ENCODE measurements at regions not wholly inside any gene's neighbourhood (a gene's known extent, or its start where the extent isn't known, plus 50 kb on each side); places are given as distances from the start of the nearest gene placed in this dataset.
A peak's percentile ranks its signal among the peaks of the same experiment; 100 is the strongest.

DNA sequence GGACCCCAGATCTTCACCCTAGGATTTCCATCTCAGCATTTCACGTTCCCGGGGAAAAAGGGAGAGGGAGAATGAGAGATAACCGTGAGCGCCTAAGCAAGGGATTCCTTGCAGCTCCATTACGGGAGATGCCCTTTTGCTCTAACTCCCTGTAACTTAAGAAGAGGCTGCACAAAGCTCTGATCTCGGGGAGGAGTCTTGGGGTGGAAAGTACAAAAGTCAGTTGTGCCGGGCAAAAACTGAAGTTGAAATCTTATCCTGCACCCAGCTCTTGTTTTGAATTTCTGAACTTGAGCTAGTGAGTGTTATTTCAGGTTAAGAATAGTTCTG, 256.4 kb upstream of the SOX21 start:
- no peak for DNase-seq

DNA sequence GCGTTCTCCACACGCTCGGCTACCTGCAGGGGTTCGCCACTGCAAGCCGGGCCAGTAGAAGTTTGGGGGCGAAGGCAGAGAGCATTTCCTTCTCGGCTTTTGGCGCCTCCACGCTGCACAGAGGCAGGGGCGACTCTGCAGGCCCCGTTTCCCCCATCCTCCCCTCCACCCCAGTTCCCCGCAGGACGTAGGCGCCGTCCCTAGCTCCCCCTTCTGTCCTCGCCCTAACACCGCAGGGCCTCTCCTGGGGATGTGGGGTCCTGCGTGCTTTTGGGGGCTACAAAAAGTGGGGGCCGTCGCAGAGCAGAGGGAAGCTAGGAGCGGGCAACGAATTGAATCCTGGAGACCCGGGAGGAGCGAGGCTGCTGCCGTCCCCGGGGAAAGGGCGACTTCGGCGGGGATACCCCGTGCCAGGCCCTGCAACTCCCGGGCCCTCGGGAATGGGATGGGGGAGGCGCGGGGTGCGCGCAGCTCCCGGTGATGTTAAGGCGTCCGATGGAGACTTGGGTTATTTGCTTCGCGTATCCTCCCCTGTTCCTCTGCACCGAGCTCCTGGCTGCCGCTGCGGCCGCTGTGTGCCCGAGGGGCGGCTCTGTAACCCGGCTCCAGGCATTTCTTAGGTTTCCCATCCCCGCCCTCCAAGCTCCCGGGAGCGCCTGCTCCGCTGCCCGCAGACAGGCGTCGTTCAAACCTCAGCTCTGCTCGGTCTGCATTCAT, 255.9 kb upstream of the SOX21 start:
- peak in 1 of 2 experiments; percentile 18 for DNase-seq

DNA sequence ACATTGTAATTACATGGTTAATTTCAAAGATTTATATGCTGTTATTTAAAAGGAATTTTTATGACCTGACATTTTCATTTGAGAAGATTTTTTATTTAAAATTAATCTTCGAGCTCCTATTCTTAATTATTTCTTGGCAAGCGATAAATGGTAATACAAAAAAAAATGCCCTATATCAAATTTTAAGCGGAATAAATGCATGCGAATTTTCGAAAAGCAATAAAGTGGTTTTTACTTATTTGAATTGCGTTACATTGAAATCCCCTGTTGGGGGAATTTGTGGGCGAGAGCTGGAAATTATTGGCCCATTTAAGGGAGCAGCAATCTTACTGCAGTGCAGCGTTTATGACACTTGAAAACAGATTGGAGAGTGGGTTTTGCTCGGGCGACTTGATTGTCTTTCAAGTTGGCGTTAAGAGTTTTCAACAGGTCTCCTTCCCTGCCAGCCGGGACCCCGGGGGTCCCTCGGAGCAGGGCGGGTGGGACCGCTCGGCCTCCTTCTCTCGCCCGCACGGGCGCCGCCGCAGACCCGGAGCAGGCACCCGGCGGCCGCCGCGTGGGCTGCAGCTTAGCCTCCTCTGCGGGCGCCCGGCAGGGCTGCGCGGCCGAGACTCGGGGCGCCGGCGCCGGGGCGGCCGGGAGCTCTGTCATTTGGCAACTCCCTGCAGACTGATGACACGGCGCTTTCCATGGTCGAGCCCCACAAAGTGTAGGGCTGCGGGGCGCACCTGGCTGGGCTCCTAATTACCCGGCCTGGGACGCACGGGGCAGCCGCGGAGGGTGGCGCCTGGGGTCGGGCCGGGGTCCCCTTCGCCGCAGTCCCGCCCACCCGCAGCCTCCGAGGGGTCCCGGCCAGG, 255.1 kb upstream of the SOX21 start:
- peak; percentile 50 to 59 for DNase-seq

DNA sequence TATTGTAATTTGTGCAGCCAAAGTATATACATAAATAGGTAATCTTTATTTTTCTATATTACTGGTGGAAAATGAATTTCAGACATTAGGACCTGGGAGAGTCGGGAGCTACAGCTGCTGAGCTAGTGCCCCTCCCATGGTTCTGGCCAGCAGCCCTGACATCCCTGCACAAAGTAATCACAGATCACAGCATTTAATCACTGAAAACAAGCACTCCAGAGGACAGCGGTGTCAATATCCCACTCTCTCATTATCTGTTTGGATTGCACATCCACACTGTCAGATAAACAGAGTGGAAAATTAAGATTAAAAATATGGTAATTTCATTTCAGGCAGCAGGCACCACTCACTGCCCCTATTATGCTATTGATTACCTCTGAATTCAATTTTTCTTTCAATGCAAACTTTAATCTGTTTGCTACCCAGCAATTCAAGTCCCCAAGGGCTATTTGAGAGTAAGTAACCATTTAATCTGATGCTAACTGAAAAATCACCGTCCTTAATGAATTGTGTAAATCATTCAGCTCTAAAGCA, 254.1 kb upstream of the SOX21 start:
- no peak for DNase-seq

DNA sequence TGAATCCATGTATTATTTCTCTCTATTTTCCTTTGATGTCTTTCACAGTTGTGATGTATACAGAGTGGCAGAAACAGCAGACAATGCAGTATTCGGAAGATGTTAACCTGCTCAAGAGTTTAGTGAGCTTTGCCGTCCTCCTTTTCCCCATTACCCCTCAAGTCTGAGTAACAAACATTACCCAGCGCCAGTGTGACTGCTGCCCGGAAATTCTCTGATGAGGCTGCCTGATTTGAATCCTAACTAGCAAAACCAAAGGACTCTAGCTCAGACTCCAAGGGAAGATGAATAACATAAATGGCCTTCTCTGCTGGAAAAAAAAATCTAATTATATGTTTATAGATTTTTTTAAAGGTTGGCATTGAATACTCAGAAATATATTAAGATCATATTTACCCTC, 247.3 kb upstream of the SOX21 start:
- no peak for DNase-seq

DNA sequence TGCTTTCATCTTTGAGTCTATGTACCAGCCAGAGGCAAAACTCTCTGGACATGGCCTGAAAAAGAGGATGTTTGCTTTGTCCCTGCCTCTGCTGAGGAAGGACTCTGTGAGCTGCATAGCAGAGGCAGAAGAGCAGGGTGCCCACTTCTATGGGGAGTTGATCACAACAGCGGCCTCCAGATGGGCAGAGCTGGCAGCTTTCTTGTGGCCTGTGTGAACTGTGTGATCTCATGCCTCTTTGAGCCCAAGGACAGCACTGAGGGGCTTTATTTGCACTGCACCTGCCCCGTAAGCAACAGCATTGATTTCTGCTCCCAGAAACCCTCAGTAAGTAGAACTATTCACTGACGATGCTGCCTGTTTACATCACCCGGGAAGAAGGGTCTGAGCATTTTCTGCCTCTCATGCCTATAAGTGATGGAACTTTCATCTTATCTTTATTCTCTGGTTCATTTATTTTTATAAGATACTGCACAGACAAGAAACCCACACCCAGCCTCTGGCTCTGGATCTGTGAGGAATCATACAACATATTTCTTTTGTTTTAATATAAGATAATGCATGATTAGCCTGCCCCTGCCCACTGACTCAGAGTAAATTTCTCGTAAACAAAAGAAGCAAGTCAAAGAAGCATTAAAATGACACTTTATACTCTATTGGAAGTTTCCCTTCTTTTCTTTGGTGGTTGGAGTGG, 244.2 kb upstream of the SOX21 start:
- no peak for DNase-seq

DNA sequence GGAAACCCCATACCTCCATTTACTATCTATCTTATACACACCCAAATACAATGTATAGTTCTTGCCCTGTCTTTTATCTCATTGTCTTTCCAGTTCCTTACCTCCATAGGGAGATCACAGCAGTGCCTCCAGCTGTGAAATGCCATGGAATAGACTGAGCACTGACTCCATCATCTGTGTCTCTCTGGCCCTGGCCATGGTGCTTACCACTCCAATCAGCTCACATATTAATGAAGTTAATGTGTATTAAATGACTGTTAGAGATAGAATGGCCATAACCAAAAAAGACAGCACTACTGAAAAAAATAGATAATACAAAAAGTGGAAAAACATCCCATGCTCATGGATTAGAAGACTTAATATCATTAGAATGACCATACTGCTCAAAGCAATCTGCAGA, 240.4 kb upstream of the SOX21 start:
- DNase-seq: no peak

DNA sequence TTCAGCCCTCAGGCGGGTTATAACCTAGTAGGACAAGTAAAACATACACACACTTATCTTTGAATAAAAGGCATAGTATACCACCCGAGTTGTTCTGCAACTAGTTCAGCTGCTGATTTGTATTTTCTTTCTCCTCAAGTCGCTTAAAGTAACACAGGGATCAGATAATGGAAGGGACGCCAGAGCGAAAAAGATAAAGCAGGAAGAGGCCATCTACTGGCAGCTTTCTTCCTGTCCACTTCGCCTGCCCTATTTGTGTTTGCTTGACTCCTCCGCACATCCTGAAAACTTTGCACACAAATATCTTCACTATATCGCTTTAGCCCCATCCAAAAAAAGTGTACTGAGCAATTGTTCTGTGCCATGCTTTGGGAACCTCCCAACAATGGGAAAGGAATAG, 238.0 kb upstream of the SOX21 start:
- no peak for DNase-seq

DNA sequence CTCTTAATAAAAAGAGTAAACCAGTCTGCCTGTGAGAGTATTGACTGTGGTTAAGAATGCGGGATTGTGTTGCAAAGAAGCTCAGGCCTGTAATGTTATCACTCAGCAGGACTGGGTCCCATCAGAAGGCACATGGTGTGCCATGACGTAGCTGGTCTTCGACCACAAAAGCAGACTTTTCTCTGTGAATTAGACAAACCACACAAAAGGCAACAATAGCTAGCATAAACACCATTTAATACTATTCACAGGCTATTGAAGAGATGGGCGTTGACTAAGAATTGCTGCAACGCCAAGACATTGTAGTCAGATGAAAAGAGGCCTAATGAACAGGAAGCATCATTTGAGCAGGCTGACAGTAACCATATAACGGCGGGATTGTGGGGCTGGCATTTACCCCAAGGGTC, 235.6 kb upstream of the SOX21 start:
- DNase-seq: no peak

DNA sequence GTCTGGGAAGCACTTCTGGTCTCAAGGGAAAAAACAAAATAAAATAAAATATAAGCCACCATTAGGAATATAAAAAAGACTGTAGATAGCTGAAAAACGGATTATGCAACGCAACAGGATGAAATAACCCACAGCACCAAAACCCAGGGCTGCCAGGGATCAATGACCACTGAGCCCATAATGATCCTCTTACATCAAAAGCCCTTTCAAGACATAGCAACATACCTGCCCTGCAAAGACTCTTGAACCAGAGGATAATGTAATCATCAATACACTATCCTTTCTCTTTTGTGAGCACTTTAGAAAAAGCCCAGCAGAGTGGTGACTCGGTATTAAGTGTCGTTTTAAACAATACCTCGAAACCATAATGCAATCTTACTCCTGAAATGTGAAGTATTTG, 235.0 kb upstream of the SOX21 start:
- DNase-seq: no peak

DNA sequence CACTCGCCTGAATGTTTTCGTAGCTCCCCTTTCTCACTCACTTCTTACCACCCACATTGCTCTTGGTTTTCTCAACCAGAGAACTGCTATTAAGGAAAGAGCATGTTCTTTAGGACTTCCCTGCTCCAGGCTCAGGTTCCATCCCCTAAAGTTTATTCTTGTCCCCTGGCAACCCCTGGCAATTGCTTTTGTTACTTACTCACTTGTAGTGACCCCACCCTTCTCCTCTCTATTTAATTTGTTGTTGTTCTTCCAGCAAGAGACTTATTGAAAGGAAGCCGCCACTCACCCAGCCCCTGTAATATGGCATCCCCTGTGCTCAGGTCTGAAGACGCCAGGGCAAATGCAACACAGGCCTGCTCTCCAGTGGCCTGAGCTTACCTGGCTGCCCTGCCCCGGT, 233.7 kb upstream of the SOX21 start:
- DNase-seq: no peak

DNA sequence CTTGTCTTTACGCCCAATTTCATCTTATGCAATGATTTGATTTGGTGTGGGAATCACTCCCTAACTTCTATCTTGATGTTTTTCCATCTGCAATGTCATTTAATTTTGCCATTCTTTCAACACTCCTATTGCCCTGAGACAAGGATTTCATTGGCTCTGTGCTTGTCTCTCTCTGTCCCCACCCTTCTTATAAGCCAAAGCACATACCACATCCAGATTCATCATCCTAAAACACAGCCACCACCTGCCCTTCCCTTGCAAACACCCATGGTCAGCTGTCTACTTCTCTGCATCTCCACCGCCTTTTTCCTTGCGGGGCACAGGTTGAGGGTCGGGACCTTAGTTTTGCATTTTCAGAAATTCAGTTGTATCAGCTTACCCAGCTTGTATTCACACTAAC, 225.8 kb upstream of the SOX21 start:
- DNase-seq: no peak

DNA sequence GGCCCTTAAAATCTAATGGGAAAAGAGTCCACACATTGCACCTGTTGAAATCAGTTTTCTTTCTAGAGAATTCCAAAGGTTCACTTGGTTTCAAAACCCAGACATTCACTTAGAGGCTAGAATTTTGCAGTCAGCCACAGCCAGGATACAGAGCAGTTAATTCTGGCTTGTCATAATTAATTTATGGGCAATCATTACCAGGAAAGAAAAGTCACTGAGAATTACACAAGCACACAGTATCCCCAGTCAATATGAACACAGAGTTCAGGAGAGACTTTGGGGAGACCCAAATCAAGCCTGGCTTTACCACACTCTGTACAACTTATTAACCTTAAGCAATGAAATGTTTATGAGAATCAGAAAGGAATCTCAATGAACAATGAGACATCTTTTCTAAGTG, 224.3 kb upstream of the SOX21 start:
- no peak for DNase-seq

DNA sequence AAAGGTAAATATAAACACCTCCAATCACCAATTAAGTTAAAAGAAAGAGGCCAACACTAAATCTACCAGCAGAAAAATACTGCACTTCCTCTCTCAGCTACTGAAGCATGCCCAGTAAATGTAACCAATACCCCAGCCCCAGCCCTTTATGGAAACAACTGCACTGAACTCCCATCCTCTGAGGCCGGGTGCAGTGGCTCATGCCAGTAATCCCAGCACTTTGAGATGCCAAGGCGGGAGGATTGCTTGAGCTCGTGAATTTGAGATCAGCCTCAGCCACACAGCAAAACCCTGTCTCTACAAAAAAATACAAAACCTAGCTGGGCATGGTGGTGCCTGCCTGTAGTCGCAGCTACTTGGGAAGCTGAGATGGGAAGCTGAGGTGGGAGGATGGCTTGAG, 221.6 kb upstream of the SOX21 start:
- DNase-seq: no peak

DNA sequence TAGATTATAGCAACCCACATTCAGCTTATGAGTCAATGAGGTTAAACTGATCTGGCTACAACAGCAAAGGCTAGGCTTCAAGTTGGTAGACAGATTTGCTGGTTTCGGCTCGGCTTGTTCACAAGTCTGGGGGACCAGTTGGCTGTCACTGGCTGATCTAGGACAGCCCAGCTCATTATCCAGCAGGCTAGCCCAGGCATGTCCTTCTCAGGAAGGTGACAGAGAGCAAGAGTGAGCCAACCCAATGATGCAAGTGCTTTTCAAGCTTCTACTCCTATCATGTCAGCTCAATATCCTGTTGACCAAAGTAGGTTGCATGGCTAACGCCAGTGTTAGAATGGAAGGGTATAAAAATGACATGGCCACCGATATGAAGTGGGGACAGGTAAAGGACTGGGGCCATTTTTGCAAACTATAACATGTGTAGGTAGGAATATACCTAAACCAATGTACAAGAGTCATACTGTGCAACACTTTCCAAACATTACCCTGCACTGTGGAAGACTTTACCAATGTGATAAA, 220.9 kb upstream of the SOX21 start:
- no peak for DNase-seq

DNA sequence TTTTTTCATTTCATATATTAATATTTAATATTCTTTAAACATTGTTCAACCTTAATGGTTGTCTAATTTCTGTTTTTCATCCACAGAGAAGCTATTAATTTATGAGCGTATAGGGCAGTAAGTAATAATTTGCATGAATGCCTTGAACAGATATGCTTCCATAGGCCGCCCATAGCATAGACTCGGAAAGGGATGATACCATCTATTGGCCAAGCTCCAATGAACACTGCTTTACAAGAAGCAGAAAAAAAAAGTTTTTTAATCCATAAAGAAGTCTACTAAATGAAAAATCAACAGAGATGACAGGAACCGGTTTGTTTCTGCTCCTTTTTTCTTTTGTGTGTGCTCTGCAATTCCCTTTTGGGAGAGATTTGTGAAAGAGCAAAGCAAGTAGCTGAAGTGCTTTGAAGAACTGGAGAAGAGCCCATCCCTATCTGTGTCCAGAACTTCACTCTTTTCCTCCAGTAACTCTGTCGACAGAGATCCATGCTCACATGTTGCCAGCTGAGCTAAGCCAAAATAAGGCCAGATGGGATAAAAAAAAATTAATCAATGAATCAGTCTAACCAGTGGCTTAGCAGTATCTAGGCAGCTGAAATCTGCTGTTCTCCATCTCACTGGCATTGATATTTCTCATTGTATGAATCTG, 215.9 kb upstream of the SOX21 start:
- no peak for DNase-seq

DNA sequence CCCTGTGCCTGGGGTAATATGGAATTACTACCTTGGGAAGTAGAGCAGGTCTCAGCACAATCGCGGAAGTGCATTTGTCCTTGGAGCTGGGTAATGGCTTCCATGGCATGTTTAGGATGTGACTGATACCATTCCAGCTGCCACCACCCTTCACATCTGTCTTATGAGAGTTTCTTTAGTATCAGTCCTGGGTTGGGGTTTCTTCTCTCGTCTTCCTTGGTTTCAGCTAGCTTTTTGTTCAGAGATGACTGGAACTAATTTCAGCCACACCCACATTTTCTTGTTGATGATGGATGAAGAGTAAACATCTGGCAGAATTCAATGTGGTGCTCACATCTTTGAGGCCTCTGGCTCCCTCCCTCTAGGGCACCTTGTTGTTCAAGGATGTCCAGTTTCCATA, 212.9 kb upstream of the SOX21 start:
- DNase-seq: no peak

DNA sequence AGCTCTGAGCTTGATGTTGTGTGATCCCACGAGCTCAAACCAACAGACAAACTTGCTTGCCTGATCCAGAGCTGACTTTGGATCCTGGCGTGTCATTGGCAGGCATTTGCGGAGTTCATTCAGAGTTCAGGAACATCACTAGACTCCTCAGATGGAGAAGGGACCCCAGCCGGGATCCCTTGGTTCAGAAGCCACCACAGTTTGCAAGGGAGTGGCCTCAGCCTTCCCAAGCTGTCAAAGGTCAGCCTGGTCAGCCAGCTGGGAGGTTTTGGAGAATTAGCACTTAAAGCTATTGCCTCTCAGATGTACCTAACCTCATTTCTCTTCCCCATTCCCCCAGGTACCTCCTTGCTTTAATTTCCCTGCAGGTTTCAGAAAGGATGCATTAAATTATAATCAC, 208.8 kb upstream of the SOX21 start:
- DNase-seq: no peak

DNA sequence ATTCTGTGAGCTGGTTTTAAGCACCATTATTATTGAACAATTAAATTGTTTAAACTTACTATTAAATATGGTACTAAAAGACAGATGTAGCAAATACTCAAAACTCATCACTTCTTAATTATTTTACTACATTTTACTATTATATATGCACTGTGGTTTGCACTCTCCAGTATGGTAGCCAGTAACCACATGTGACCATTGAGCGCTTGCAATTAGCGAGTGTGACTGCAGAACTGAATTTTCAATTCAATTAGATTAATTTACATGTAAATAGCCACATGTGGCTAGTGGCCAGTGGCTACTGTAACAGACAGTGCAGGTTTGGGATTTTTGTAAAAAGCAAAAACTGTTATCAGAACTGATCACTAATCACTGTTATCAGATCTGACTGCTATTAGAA, 208.2 kb upstream of the SOX21 start:
- DNase-seq: no peak

DNA sequence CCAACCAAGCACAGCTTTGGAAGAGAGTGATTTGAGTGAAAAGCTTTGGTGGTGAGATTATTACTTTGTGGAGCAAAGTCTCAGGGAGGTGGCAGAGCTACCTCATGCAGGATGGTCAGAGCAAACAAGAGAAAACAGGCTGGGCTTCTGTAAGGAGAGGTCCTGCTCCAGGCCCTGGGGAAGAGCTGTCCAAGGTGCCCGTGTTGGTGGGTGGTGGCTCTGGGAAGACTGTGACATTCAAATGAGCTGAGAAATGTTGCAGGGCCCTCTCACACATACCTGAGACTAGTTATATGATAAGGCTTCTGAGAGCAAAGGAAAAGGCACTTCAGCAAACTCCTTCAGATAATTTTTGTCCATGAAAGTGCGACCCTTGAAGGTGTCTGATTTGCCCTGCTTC, 205.5 kb upstream of the SOX21 start:
- DNase-seq: no peak

DNA sequence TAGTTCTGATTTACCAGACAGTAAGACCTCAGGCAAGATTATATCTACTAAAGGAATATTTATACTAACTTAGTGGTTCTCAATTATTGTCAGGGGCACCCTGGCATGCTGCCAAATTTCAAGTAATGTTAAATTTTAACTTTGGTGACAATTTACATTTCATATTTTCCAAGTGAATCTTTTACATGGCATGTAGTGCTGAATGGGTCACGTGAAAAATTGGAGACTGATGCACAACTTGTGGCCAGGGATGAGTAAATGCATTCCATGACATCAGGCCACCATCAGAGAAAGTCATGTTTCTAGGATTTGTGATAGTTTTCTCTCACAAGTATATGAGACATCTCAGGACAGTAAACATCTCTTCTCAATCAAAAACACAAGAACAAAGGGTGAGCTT, 202.6 kb upstream of the SOX21 start:
- DNase-seq: no peak

DNA sequence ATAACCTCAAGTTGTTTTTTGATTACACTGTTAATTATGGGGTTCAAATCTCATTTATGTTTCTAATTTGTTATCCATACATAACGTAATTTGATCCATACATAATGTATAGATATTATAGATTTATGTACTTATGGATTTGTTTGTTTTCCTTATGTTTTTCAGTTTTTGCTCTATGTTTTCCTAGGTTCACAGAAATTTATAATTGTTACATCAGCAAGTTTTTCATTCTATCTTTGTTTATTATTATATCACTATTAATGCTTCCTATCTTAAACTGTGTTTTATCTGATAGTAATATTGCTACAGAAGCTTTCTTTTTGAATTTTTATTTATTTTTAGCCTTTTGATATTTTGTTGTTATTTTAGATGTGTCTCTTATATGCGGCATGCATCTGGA, 194.3 kb upstream of the SOX21 start:
- no peak for DNase-seq
